Right atrium auricular region (tissue), 2 donors: ENCODE measurements at regions not wholly inside any gene's neighbourhood (a gene's known extent, or its start where the extent isn't known, plus 50 kb on each side); places are given as distances from the start of the nearest gene placed in this dataset.

Source experiments
- DNase-seq: peaks from one replicate; pipeline ENCODE4 v3.0.0-alpha.2; 2019; ENCODE audit warnings: low spot score
- H3K27ac ChIP-seq, 2 donors: fragments of 200-600 bp; sonication (generic); 1 replicate in 1 of 2; 2 replicates in 1 of 2; pipeline ENCODE4 v1.5.1; 2016 to 2019
- H3K27me3 ChIP-seq, 2 donors: fragments of 200-600 bp; sonication (generic); one replicate each; pipeline versions ENCODE4 v1.5.1 to v1.6.0; 2017 to 2019
- H3K36me3 ChIP-seq: fragments of 200-600 bp; sonication (generic); one replicate; pipeline ENCODE4 v1.5.1; 2016
- H3K4me1 ChIP-seq, 2 donors: fragments of 200-600 bp; sonication (generic); one replicate each; pipeline versions ENCODE4 v1.5.1 to v1.6.0; 2017 to 2019
- H3K4me3 ChIP-seq, 2 donors: fragments of 200-600 bp; sonication (generic); 1 replicate in 1 of 2; 2 replicates in 1 of 2; pipeline ENCODE4 v1.5.1; 2017 to 2019; ENCODE audit warnings: mild to moderate bottlenecking in 1 of 2, moderate library complexity in 1 of 2
- H3K9me3 ChIP-seq, 2 donors: fragments of 200-600 bp; sonication (generic); one replicate each; pipeline ENCODE4 v1.5.1; 2019
- CTCF ChIP-seq, 2 donors: fragments of 200-600 bp; sonication (generic); IDR thresholded peaks; one replicate each; pipeline ENCODE4 v1.5.1; 2019; ENCODE audit warnings: antibody characterized with exemption in 2 of 2

DNA sequence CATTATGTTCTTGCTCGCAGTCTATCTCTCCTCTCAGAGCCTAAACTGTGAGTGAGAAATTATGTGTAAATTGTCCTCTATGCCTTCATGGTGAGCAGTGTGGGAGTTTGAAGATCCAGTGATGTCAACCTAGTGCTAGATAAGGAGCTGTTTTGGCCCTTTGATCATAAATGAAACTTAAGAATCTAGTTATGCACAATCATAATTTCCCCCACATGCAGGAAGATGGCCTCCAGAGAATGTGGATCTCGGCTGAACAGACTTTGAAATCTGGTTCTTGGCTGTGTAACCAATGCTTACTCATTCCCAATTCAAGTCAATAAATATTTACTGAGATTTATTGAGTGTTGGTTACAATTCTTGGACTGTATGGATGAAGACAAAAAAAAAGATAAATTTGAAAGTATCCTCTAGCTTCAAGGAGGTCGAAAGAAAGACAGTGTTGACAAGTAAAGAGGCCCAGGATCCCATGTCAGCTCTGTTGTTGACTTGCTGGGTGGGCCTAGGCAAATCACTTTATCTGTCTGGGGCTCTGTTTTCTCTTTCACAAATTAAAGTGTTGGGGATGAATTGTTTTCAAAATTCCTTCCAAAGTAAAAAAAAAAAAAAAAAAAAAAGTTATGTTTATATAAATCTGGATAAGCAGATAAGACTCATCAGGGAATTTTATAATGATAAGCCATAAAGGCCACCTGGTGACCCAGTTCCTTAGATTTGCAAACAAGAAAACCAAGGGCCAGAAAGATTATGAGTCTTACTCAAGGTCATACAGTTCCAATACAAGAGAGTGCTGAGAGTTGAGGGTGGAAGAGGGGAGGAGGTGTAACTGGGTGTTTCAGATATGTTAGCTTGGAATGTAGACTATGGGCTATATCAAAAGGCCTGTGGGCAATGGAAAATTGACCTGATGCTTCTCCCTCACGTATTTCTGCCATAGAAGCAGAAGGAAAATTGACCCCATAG is 969.9 kb downstream of the KCNMA1 start:
- Histone ChIP-seq H3K9me3 (no peaks in the 10 kb centered on the region), H3K4me1 (no peaks in the 10 kb centered on the region), H3K27me3 (no peaks in the 10 kb centered on the region), H3K27ac (no peak overlapping the region), H3K36me3 (no peaks in the 10 kb centered on the region), H3K4me3 (no peak overlapping the region)
- DNase-seq: no peak
- TF ChIP-seq CTCF (IDR thresholded peaks at IDR 0.05): no peak

- TF ChIP-seq CTCF (IDR thresholded peaks at IDR 0.05): no peak
- Histone ChIP-seq H3K9me3 (no peaks in the 10 kb centered on the region), H3K4me1 (no peaks in the 10 kb centered on the region), H3K27ac (no peak overlapping the region), H3K27me3 (no peaks in the 10 kb centered on the region), H3K4me3 (no peak overlapping the region), H3K36me3 (no peaks in the 10 kb centered on the region)
- no peak for DNase-seq
Measured at GRCh38 chr10:76666891-76667290, 970.7 kb downstream of the KCNMA1 start.

DNA sequence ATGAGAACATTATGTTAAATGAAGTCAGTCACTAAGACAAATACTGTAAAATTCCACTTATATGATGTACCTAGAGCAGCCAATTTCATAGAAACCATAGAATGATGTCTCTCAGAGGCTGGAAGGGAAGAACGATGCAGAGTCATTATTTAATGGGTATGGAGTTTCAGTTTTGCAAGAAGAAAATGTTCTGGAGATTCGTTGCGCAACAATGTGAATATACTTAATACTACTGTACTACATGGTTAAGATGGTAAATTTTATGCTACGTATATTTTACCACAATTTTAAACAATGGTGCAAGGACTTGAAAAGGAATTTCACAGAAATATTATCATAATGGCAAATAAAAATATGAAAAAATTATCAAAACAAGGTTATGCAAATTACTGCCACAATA is 972.6 kb downstream of the KCNMA1 start:
- no peaks in the 10 kb centered on the region for H3K9me3 ChIP-seq
- H3K27me3 ChIP-seq: no peaks in the 10 kb centered on the region
- H3K4me3 ChIP-seq: no peak overlapping the region
- no peak overlapping the region for H3K27ac ChIP-seq
- no peak for TF ChIP-seq CTCF (IDR thresholded peaks at IDR 0.05)
- H3K36me3 ChIP-seq: no peaks in the 10 kb centered on the region
- H3K4me1 ChIP-seq: no peaks in the 10 kb centered on the region
- no peak for DNase-seq

GRCh38 chr10:76657337-76658012 is 980.1 kb downstream of the KCNMA1 start:
- H3K4me3 ChIP-seq: no peak overlapping the region
- no peak for TF ChIP-seq CTCF (IDR thresholded peaks at IDR 0.05)
- DNase-seq: no peak
- H3K9me3 ChIP-seq: no peaks in the 10 kb centered on the region
- H3K36me3 ChIP-seq: no peaks in the 10 kb centered on the region
- no peaks in the 10 kb centered on the region for H3K4me1 ChIP-seq
- H3K27ac ChIP-seq: no peak overlapping the region
- no peaks in the 10 kb centered on the region for H3K27me3 ChIP-seq

DNA sequence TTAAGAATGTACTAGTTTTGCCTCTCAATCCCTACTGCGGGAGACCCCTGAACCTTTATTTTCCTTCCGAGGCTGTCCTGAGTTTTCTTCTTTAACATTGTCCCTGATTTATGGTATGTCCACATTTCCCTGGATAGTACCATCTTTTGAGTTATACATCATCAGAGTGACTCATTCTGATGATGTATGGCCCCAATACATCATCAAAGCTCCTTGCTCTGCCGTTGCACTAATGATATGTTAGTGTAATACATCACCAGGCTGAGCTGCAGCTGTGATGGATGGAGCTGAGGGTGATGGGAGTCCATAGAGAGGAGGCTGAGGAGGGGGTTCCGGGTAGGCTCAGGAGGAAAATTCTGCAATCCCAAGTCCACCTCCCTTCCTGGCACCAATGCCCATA is 986.5 kb downstream of the KCNMA1 start:
- TF ChIP-seq CTCF (IDR thresholded peaks at IDR 0.05): no peak
- DNase-seq: no peak
- H3K27me3 ChIP-seq: no peaks in the 10 kb centered on the region
- H3K27ac ChIP-seq: no peak overlapping the region
- no peaks in the 10 kb centered on the region for H3K9me3 ChIP-seq
- H3K4me1 ChIP-seq: no peaks in the 10 kb centered on the region
- no peaks in the 10 kb centered on the region for H3K36me3 ChIP-seq
- no peak overlapping the region for H3K4me3 ChIP-seq
